Astrocyte of the spinal cord (primary cell): ENCODE measurements at regions not wholly inside any gene's neighbourhood (a gene's known extent, or its start where the extent isn't known, plus 50 kb on each side); places are given as distances from the start of the nearest gene placed in this dataset.

ENCODE experiments used
- DNase-seq: peaks from one replicate; pipeline ENCODE4 v3.0.0; 2011; ENCODE audit warnings: low read depth, low spot score
- H3K4me3 ChIP-seq: 2 replicates; pipeline ENCODE4 v1.5.1; 2011; ENCODE audit warnings: low read depth, mild to moderate bottlenecking, low read length, moderate library complexity
- CTCF ChIP-seq: IDR thresholded peaks from 2 replicates; pipeline ENCODE4 v1.5.1; 2012; ENCODE audit warnings: low read depth, mild to moderate bottlenecking, low read length, inconsistent platforms
- in situ Hi-C: cut with HindIII; loops from 2 replicates; pipeline ENCODE4 v1.10.0; 2017; ENCODE audit warnings: low sequenced_read_pairs

GRCh38 chr2:144693179-144693578 lies 173.3 kb upstream of the ZEB2 start:
- no peak for TF ChIP-seq CTCF
- no peak for DNase-seq
- H3K4me3 ChIP-seq: no peak overlapping the region
- in situ Hi-C loops: no loop called here

GRCh38 chr2:144692661-144693060 lies 172.7 kb upstream of the ZEB2 start:
- no peak for TF ChIP-seq CTCF
- in situ Hi-C loops: no loop called here
- no peak overlapping the region for H3K4me3 ChIP-seq
- DNase-seq: no peak

GRCh38 chr2:144690771-144691170 lies 170.9 kb upstream of the ZEB2 start:
- H3K4me3 ChIP-seq: no peak overlapping the region
- no peak for DNase-seq
- TF ChIP-seq CTCF: no peak
- in situ Hi-C loops: no loop called here

GRCh38 chr2:144686518-144687215 lies 166.7 kb upstream of the ZEB2 start:
- no peak for DNase-seq
- no peak overlapping the region for H3K4me3 ChIP-seq
- in situ Hi-C loops: no loop called here
- no peak for TF ChIP-seq CTCF

GRCh38 chr2:144683966-144684365 lies 164.0 kb upstream of the ZEB2 start:
- H3K4me3 ChIP-seq: no peak overlapping the region
- TF ChIP-seq CTCF: no peak
- in situ Hi-C loops: no loop called here
- no peak for DNase-seq

GRCh38 chr2:144683107-144683753 lies 163.3 kb upstream of the ZEB2 start:
- no peak overlapping the region for H3K4me3 ChIP-seq
- in situ Hi-C loops: no loop called here
- no peak for TF ChIP-seq CTCF
- DNase-seq: no peak
